H9 (cell line): ENCODE measurements at regions not wholly inside any gene's neighbourhood (a gene's known extent, or its start where the extent isn't known, plus 50 kb on each side); places are given as distances from the start of the nearest gene placed in this dataset.

Experiments
- DNase-seq: peaks from one replicate; pipeline ENCODE4 v3.0.0-alpha.2; 2017
- H2AFZ ChIP-seq: one replicate; pipeline ENCODE4 v1.6.1; 2013; ENCODE audit warnings: mild to moderate bottlenecking, low read length, control low read depth, moderate library complexity
- H2AK5ac ChIP-seq: 2 replicates; pipeline ENCODE4 v1.6.1; 2013; ENCODE audit warnings: low read length, control low read depth, mixed read lengths; ENCODE audit not compliant: insufficient read length
- H2BK120ac ChIP-seq: one replicate; pipeline ENCODE4 v1.6.1; 2013; ENCODE audit warnings: low read depth, mild to moderate bottlenecking, low read length, control low read depth, inconsistent platforms; ENCODE audit not compliant: poor library complexity, severe bottlenecking
- H2BK12ac ChIP-seq: 2 replicates; pipeline ENCODE4 v1.6.1; 2013; ENCODE audit warnings: low read length, control low read depth, mixed read lengths, low read depth; ENCODE audit not compliant: insufficient read length
- H2BK15ac ChIP-seq: 2 replicates; pipeline ENCODE4 v1.6.1; 2013; ENCODE audit warnings: low read depth, low read length, control low read depth
- H2BK20ac ChIP-seq: one replicate; pipeline ENCODE4 v1.6.1; 2013; ENCODE audit warnings: low read depth, mild to moderate bottlenecking, low read length, control low read depth, inconsistent platforms; ENCODE audit not compliant: poor library complexity, severe bottlenecking
- H2BK5ac ChIP-seq: 2 replicates; pipeline ENCODE4 v1.6.1; 2013; ENCODE audit warnings: low read length, control low read depth, mixed read lengths; ENCODE audit not compliant: insufficient read length
- H3K14ac ChIP-seq: 2 replicates; pipeline ENCODE4 v1.6.1; 2013; ENCODE audit warnings: low read length, control low read depth; ENCODE audit not compliant: insufficient read depth
- H3K18ac ChIP-seq: 2 replicates; pipeline ENCODE4 v1.6.1; 2013; ENCODE audit warnings: low read depth, mild to moderate bottlenecking, mixed read lengths, low read length, control low read depth; ENCODE audit not compliant: insufficient read length
- H3K23ac ChIP-seq: 2 replicates; pipeline ENCODE4 v1.6.1; 2013; ENCODE audit warnings: low read length, control low read depth, mixed read lengths, low read depth; ENCODE audit not compliant: insufficient read length
- H3K23me2 ChIP-seq: 2 replicates; pipeline ENCODE4 v1.6.1; 2013; ENCODE audit warnings: low read depth, mild to moderate bottlenecking, mixed read lengths, low read length, control low read depth; ENCODE audit not compliant: insufficient read length, poor library complexity, severe bottlenecking
- H3K27ac ChIP-seq: 2 replicates; pipeline ENCODE4 v1.5.1; 2013; ENCODE audit warnings: low read length, control low read depth, mixed read lengths, low read depth; ENCODE audit not compliant: insufficient read length
- H3K27me3 ChIP-seq: 2 replicates; pipeline ENCODE4 v1.6.1; 2013; ENCODE audit warnings: low read length, control low read depth, inconsistent platforms; ENCODE audit not compliant: insufficient read depth
- H3K4ac ChIP-seq: 2 replicates; pipeline ENCODE4 v1.6.1; 2013; ENCODE audit warnings: low read depth, mild to moderate bottlenecking, control low read depth, inconsistent platforms, low read length, moderate library complexity
- H3K4me1 ChIP-seq: 2 replicates; pipeline ENCODE4 v1.6.1; 2013; ENCODE audit warnings: low read length, control low read depth, inconsistent platforms; ENCODE audit not compliant: insufficient read depth
- H3K4me2 ChIP-seq: 2 replicates; pipeline ENCODE4 v1.6.1; 2013; ENCODE audit warnings: low read length, control low read depth, mixed read lengths; ENCODE audit not compliant: insufficient read length, insufficient read depth
- H3K56ac ChIP-seq: 2 replicates; pipeline ENCODE4 v1.6.1; 2013; ENCODE audit warnings: low read depth, mild to moderate bottlenecking, mixed read lengths, low read length, control low read depth; ENCODE audit not compliant: insufficient read length
- H3K79me1 ChIP-seq: 2 replicates; pipeline ENCODE4 v1.6.1; 2013; ENCODE audit warnings: low read depth, mild to moderate bottlenecking, moderate library complexity, low read length, control low read depth, inconsistent platforms; ENCODE audit not compliant: insufficient read depth, poor library complexity, severe bottlenecking
- H3K79me2 ChIP-seq: 2 replicates; pipeline ENCODE4 v1.6.1; 2013; ENCODE audit warnings: low read length, control low read depth, inconsistent platforms; ENCODE audit not compliant: insufficient read depth
- H3K9ac ChIP-seq: 2 replicates; pipeline ENCODE4 v1.6.1; 2013; ENCODE audit warnings: low read length, control low read depth, mixed read lengths; ENCODE audit not compliant: insufficient read length; ENCODE audit errors: extremely low read depth
- H3K9me3 ChIP-seq: one replicate; pipeline ENCODE4 v1.6.1; 2013; ENCODE audit warnings: low read depth, low read length, inconsistent platforms; ENCODE audit not compliant: control insufficient read depth
- H3T11ph ChIP-seq: one replicate; pipeline ENCODE4 v1.6.1; 2013; ENCODE audit warnings: mild to moderate bottlenecking, low read length, control low read depth, inconsistent platforms
- H4K20me1 ChIP-seq: one replicate; pipeline ENCODE4 v1.6.1; 2013; ENCODE audit not compliant: control insufficient read depth, insufficient read length, insufficient read depth
- H4K5ac ChIP-seq: 2 replicates; pipeline ENCODE4 v1.6.1; 2013; ENCODE audit warnings: low read depth, mild to moderate bottlenecking, mixed read lengths, low read length, control low read depth; ENCODE audit not compliant: insufficient read length
- H4K8ac ChIP-seq: replicated peaks from 2 replicates; pipeline ENCODE4 v1.6.1; 2013; ENCODE audit warnings: low read length, control low read depth, mixed read lengths, low read depth; ENCODE audit not compliant: insufficient read length
- H4K91ac ChIP-seq: 2 replicates; pipeline ENCODE4 v1.6.1; 2013; ENCODE audit warnings: low read depth, mild to moderate bottlenecking, moderate library complexity, mixed read lengths, low read length, control low read depth; ENCODE audit not compliant: insufficient read length
- H3K27ac Mint-ChIP-seq, 3 experiments: 2 replicates in 2 of 3; 3 replicates in 1 of 3; pipeline ENCODE4 v1.8.0; 2020 to 2021; ENCODE audit warnings: mixed read lengths in 3 of 3, mild to moderate bottlenecking in 1 of 3, moderate library complexity in 1 of 3
- H3K27me3 Mint-ChIP-seq: 2 replicates; pipeline ENCODE4 v1.8.0; 2021; ENCODE audit warnings: low read depth, mild to moderate bottlenecking, moderate library complexity, mixed read lengths
- H3K36me3 Mint-ChIP-seq, 3 experiments: 2 replicates in 2 of 3; 3 replicates in 1 of 3; pipeline ENCODE4 v1.8.0; 2020 to 2021; ENCODE audit warnings: low read depth in 3 of 3, mixed read lengths in 3 of 3; ENCODE audit not compliant: insufficient read depth in 1 of 3
- H3K4me1 Mint-ChIP-seq, 2 experiments: 2 replicates each; pipeline ENCODE4 v1.8.0; 2020; ENCODE audit warnings: mixed read lengths in 2 of 2
- H3K4me3 Mint-ChIP-seq, 2 experiments: 2 replicates in 1 of 2; 3 replicates in 1 of 2; pipeline ENCODE4 v1.8.0; 2020 to 2021; ENCODE audit warnings: mild to moderate bottlenecking in 2 of 2, mixed read lengths in 2 of 2, moderate library complexity in 1 of 2
- H3K9me3 Mint-ChIP-seq, 2 experiments: 2 replicates in 1 of 2; 3 replicates in 1 of 2; pipeline ENCODE4 v1.8.0; 2020; ENCODE audit warnings: mild to moderate bottlenecking in 2 of 2, mixed read lengths in 2 of 2, moderate library complexity in 1 of 2
- CTCF ChIP-seq: fragments of 200-600 bp; sonication (generic); conservative IDR thresholded peaks from 3 replicates; pipeline ENCODE4 v1.8.0; 2021; ENCODE audit warnings: antibody characterized with exemption, mild to moderate bottlenecking
- WGBS: extraction: QIAGEN DNeasy Blood & Tissue Kit; methylation state at CpG from one replicate; pipeline ENCODE4 v1.1.7; 2013; ENCODE audit warnings: missing lambda C conversion rate, low lambda C conversion rate, mixed read lengths; ENCODE audit not compliant: insufficient read length; ENCODE audit errors: extremely low coverage; 5-methylcytosine and 5-hydroxymethylcytosine counted together

GRCh38 chr17:69914520-69914919, 160.5 kb upstream of the KCNJ16 start:
- no peak overlapping the region for H3K23ac ChIP-seq
- DNase-seq = no peak
- no peak overlapping the region for H3K14ac ChIP-seq
- H3K27ac Mint-ChIP-seq = 0 out of 7 replicates have a peak overlapping the region, but pooled peaks of 1 of the 3 experiments have one; percentile 8
- no peak overlapping the region for H3K4me3 Mint-ChIP-seq
- H3K9me3 Mint-ChIP-seq = peaks cover 0 to 2% of the 10 kb centered on the region in 2 experiments; a peak in 2 of 5 replicates
- no peak for TF ChIP-seq CTCF
- WGBS = no CpG with 5 or more reads among the region's 1 CpG
- H3K27me3 ChIP-seq = no peaks in the 10 kb centered on the region
- no peaks in the 10 kb centered on the region for H3K79me1 ChIP-seq
- no peak overlapping the region for H3T11ph ChIP-seq
- H2BK5ac ChIP-seq = no peak overlapping the region
- H3K23me2 ChIP-seq = no peaks in the 10 kb centered on the region
- no peak overlapping the region for H2BK15ac ChIP-seq
- no peak overlapping the region for H2BK12ac ChIP-seq
- H4K20me1 ChIP-seq = no peaks in the 10 kb centered on the region
- H3K18ac ChIP-seq = no peak overlapping the region
- no peaks in the 10 kb centered on the region for H3K4me1 ChIP-seq
- H3K79me2 ChIP-seq = no peaks in the 10 kb centered on the region
- H2BK120ac ChIP-seq = no peak overlapping the region
- H3K4me2 ChIP-seq = no peak overlapping the region
- no peak overlapping the region for H4K8ac ChIP-seq
- no peak overlapping the region for H3K9ac ChIP-seq
- no peaks in the 10 kb centered on the region for H3K36me3 Mint-ChIP-seq
- H3K4ac ChIP-seq = no peak overlapping the region
- no peaks in the 10 kb centered on the region for H3K27me3 Mint-ChIP-seq
- no peak overlapping the region for H2AFZ ChIP-seq
- no peak overlapping the region for H3K56ac ChIP-seq
- H3K4me1 Mint-ChIP-seq = peaks cover 6 to 12% of the 10 kb centered on the region in 2 experiments
- H3K27ac ChIP-seq = no peak overlapping the region
- H2AK5ac ChIP-seq = no peak overlapping the region
- H4K91ac ChIP-seq = no peak overlapping the region
- H2BK20ac ChIP-seq = no peak overlapping the region
- no peaks in the 10 kb centered on the region for H3K9me3 ChIP-seq
- no peak overlapping the region for H4K5ac ChIP-seq
